ENCODE measurements at regions not wholly inside any gene's neighbourhood (a gene's known extent, or its start where the extent isn't known, plus 50 kb on each side); places are given as distances from the start of the nearest gene placed in this dataset.

- no peak overlapping the region for H3K27ac Mint-ChIP-seq
- peaks cover 18% of the 10 kb centered on the region for H3K4me1 Mint-ChIP-seq
- H3K9me3 Mint-ChIP-seq: no peaks in the 10 kb centered on the region
- DNase-seq: no peak
- H3K36me3 Mint-ChIP-seq (ENCODE audit: low read depth): no peaks in the 10 kb centered on the region
- no peak for TF ChIP-seq CTCF (IDR thresholded peaks at IDR 0.05)
- H3K27me3 Mint-ChIP-seq (ENCODE audit: low read depth, poor library complexity): peaks cover 5% of the 10 kb centered on the region
- no peak overlapping the region for H3K4me3 Mint-ChIP-seq
These were observed 211.3 kb downstream of the MYCN start for GRCh38 chr2:16151651-16152050.

- H3K4me1 Mint-ChIP-seq: peaks cover 18% of the 10 kb centered on the region
- no peaks in the 10 kb centered on the region for H3K9me3 Mint-ChIP-seq
- TF ChIP-seq CTCF (IDR thresholded peaks at IDR 0.05): no peak
- no peak for DNase-seq
- H3K27me3 Mint-ChIP-seq (ENCODE audit: low read depth, poor library complexity): peaks cover 5% of the 10 kb centered on the region
- no peaks in the 10 kb centered on the region for H3K36me3 Mint-ChIP-seq (ENCODE audit: low read depth)
- no peak overlapping the region for H3K4me3 Mint-ChIP-seq
- H3K27ac Mint-ChIP-seq: no peak overlapping the region
These were observed 210.9 kb downstream of the MYCN start for GRCh38 chr2:16151281-16151570.

GRCh38 chr2:16150456-16151280 is 210.3 kb downstream of the MYCN start:
- H3K4me1 Mint-ChIP-seq: peaks cover 15% of the 10 kb centered on the region
- no peaks in the 10 kb centered on the region for H3K9me3 Mint-ChIP-seq
- TF ChIP-seq CTCF (IDR thresholded peaks at IDR 0.05): no peak

GRCh38 chr2:16149349-16150243 is 209.2 kb downstream of the MYCN start:
- Mint-ChIP-seq H3K4me1 (peaks cover 11% of the 10 kb centered on the region), H3K27ac (peak overlapping the region; percentile 62)
- no peak for TF ChIP-seq CTCF (IDR thresholded peaks at IDR 0.05)

More at GRCh38 chr2:16150456-16151280, 210.3 kb downstream of the MYCN start:
- peaks cover 5% of the 10 kb centered on the region for H3K27me3 Mint-ChIP-seq (ENCODE audit: low read depth, poor library complexity)
- no peaks in the 10 kb centered on the region for H3K36me3 Mint-ChIP-seq (ENCODE audit: low read depth)
- H3K4me3 Mint-ChIP-seq: no peak overlapping the region
- DNase-seq: no peak
- no peak overlapping the region for H3K27ac Mint-ChIP-seq

GRCh38 chr2:16148632-16149348 is 208.4 kb downstream of the MYCN start:
- DNase-seq: no peak

More at GRCh38 chr2:16149349-16150243, 209.2 kb downstream of the MYCN start:
- H3K27me3 Mint-ChIP-seq (ENCODE audit: low read depth, poor library complexity): peaks cover 5% of the 10 kb centered on the region
- no peaks in the 10 kb centered on the region for H3K9me3 Mint-ChIP-seq
- DNase-seq: no peak
- no peaks in the 10 kb centered on the region for H3K36me3 Mint-ChIP-seq (ENCODE audit: low read depth)
- H3K4me3 Mint-ChIP-seq: no peak overlapping the region

More at GRCh38 chr2:16148632-16149348, 208.4 kb downstream of the MYCN start:
- peak overlapping the region; percentile 62 for H3K27ac Mint-ChIP-seq
- H3K4me1 Mint-ChIP-seq: peaks cover 11% of the 10 kb centered on the region
- no peaks in the 10 kb centered on the region for H3K9me3 Mint-ChIP-seq
- no peak overlapping the region for H3K4me3 Mint-ChIP-seq
- no peaks in the 10 kb centered on the region for H3K36me3 Mint-ChIP-seq (ENCODE audit: low read depth)
- TF ChIP-seq CTCF (IDR thresholded peaks at IDR 0.05): no peak
- peaks cover 5% of the 10 kb centered on the region for H3K27me3 Mint-ChIP-seq (ENCODE audit: low read depth, poor library complexity)

Measured in nephron progenitor cell (in vitro differentiated cells).